H1 (cell line): ENCODE measurements at regions not wholly inside any gene's neighbourhood (a gene's known extent, or its start where the extent isn't known, plus 50 kb on each side); places are given as distances from the start of the nearest gene placed in this dataset.

Experiments
- CTCF ChIA-PET: fragments of 300-600 bp; sonication (Branson Sonifier 250); formaldehyde crosslinking; loops from one replicate; lab custom pipeline; 2021; ENCODE audit not compliant: partially characterized antibody; lab: Charles Lee
- POLR2A ChIA-PET: fragments of 300-600 bp; sonication (Branson Sonifier 250); formaldehyde crosslinking; loops from one replicate; lab custom pipeline; 2021; ENCODE audit warnings: inconsistent platforms; ENCODE audit not compliant: partially characterized antibody; lab: Charles Lee
- DNase-seq, 2 experiments: peaks; one replicate each; pipeline versions ENCODE4 v3.0.0 to v3.0.0-alpha.2; 2010 to 2022; ENCODE audit warnings: low spot score in 2 of 2, low read depth in 1 of 2, mixed read lengths in 1 of 2
- FAIRE-seq: peaks from 2 replicates; lab custom pipeline; 2011; peaks lifted over from hg19 to GRCh38; lab: Jason Lieb, UNC
- H2AFZ ChIP-seq: 2 replicates; pipeline ENCODE4 v1.8.1; 2012; ENCODE audit warnings: low read length, inconsistent platforms
- H2AK5ac ChIP-seq: 2 replicates; pipeline ENCODE4 v1.6.1; 2013; ENCODE audit warnings: low read depth, low read length
- H2BK120ac ChIP-seq: replicated peaks from 2 replicates; pipeline ENCODE3; 2013; ENCODE audit warnings: low read depth, low read length, inconsistent platforms
- H2BK12ac ChIP-seq: 2 replicates; pipeline ENCODE4 v1.6.1; 2013; ENCODE audit warnings: low read depth, low read length
- H2BK15ac ChIP-seq: 2 replicates; pipeline ENCODE4 v1.6.1; 2013; ENCODE audit warnings: low read length
- H2BK20ac ChIP-seq: 2 replicates; pipeline ENCODE4 v1.6.1; 2013; ENCODE audit warnings: low read length
- H2BK5ac ChIP-seq: 2 replicates; pipeline ENCODE4 v1.6.1; 2013; ENCODE audit warnings: low read depth, low read length
- H3K14ac ChIP-seq: 2 replicates; pipeline ENCODE4 v1.6.1; 2013; ENCODE audit warnings: inconsistent platforms; ENCODE audit not compliant: insufficient read length
- H3K18ac ChIP-seq: 2 replicates; pipeline ENCODE4 v1.6.1; 2013; ENCODE audit warnings: low read length; ENCODE audit errors: extremely low read depth
- H3K23ac ChIP-seq: 2 replicates; pipeline ENCODE4 v1.6.1; 2013; ENCODE audit warnings: inconsistent platforms; ENCODE audit not compliant: insufficient read length
- H3K23me2 ChIP-seq: 2 replicates; pipeline ENCODE4 v1.6.1; 2013; ENCODE audit warnings: low read depth, low read length
- H3K27ac ChIP-seq: 2 replicates; pipeline ENCODE4 v1.6.1; 2011; ENCODE audit warnings: low read depth, low read length, inconsistent platforms
- H3K27me3 ChIP-seq, 4 experiments: replicated peaks in 1 of 4; 1 replicate in 1 of 4; 2 replicates in 3 of 4; pipeline versions ENCODE4 v1.6.1 to v1.8.1; 2011 to 2013; ENCODE audit warnings: low read length in 3 of 4, mild to moderate bottlenecking in 3 of 4, inconsistent platforms in 2 of 4, mixed read lengths in 2 of 4, moderate library complexity in 1 of 4; ENCODE audit not compliant: control insufficient read depth in 3 of 4, insufficient read depth in 3 of 4; ENCODE audit errors: extremely low read depth in 1 of 4
- H3K36me3 ChIP-seq, 4 experiments: 2 replicates each; pipeline versions ENCODE4 v1.6.1 to v1.8.1; 2011 to 2013; ENCODE audit warnings: mild to moderate bottlenecking in 4 of 4, low read length in 3 of 4, moderate library complexity in 2 of 4, control low read depth in 1 of 4, inconsistent platforms in 1 of 4; ENCODE audit not compliant: insufficient read depth in 4 of 4, control insufficient read depth in 2 of 4
- H3K4ac ChIP-seq: replicated peaks from 2 replicates; pipeline ENCODE3; 2013; ENCODE audit warnings: low read length, low read depth, mixed read lengths, inconsistent platforms; ENCODE audit not compliant: insufficient read length
- H3K4me1 ChIP-seq, 4 experiments: replicated peaks in 1 of 4; 1 replicate in 1 of 4; 2 replicates in 3 of 4; pipeline versions ENCODE4 v1.6.1 to v1.8.1; 2011 to 2013; ENCODE audit warnings: low read length in 3 of 4, inconsistent platforms in 2 of 4, mixed read lengths in 1 of 4; ENCODE audit not compliant: insufficient read depth in 4 of 4, control insufficient read depth in 3 of 4
- H3K4me2 ChIP-seq, 2 experiments: 2 replicates each; pipeline versions ENCODE4 v1.6.1 to v1.8.1; 2011 to 2013; ENCODE audit warnings: low read depth in 2 of 2, low read length in 2 of 2, control low read depth in 1 of 2, inconsistent platforms in 1 of 2, mild to moderate bottlenecking in 1 of 2; ENCODE audit not compliant: insufficient read depth in 1 of 2
- H3K4me3 ChIP-seq, 4 experiments: fragments of 200-600, 300-600 bp in 1 of 4; sonication (generic), shearing (Covaris generic), sonication (Bioruptor Twin) in 1 of 4; 2 replicates each; pipeline versions ENCODE4 v1.5.1 to v1.8.1; 2011 to 2016; ENCODE audit warnings: low read length in 4 of 4, low read depth in 3 of 4, control low read depth in 2 of 4, inconsistent platforms in 2 of 4, mild to moderate bottlenecking in 2 of 4, mixed read lengths in 1 of 4, moderate library complexity in 1 of 4; ENCODE audit not compliant: insufficient read depth in 2 of 4; ENCODE audit errors: extremely low read depth in 1 of 4
- H3K56ac ChIP-seq: replicated peaks from 2 replicates; pipeline ENCODE3; 2013; ENCODE audit warnings: low read depth, mild to moderate bottlenecking, mixed read lengths, low read length, inconsistent platforms; ENCODE audit not compliant: insufficient read length
- H3K79me1 ChIP-seq: 2 replicates; pipeline ENCODE4 v1.6.1; 2013; ENCODE audit warnings: low read depth, low read length, control low read depth
- H3K79me2 ChIP-seq, 2 experiments: 2 replicates each; pipeline versions ENCODE4 v1.6.1 to v1.8.1; 2012 to 2013; ENCODE audit warnings: low read length in 2 of 2, mild to moderate bottlenecking in 2 of 2, inconsistent platforms in 1 of 2; ENCODE audit not compliant: insufficient read depth in 2 of 2, control insufficient read depth in 1 of 2
- H3K9ac ChIP-seq, 4 experiments: replicated peaks in 1 of 4; 1 replicate in 1 of 4; 2 replicates in 3 of 4; pipeline versions ENCODE4 v1.6.1 to v1.8.1; 2011 to 2013; ENCODE audit warnings: low read depth in 3 of 4, low read length in 3 of 4, control low read depth in 2 of 4, mild to moderate bottlenecking in 2 of 4, moderate library complexity in 2 of 4, inconsistent platforms in 1 of 4; ENCODE audit errors: extremely low read depth in 1 of 4
- H3K9me3 ChIP-seq, 2 experiments: 2 replicates each; pipeline versions ENCODE4 v1.6.1 to v1.8.1; 2012 to 2013; ENCODE audit warnings: mild to moderate bottlenecking in 2 of 2, moderate library complexity in 2 of 2, control low read depth in 1 of 2, inconsistent platforms in 1 of 2, low read depth in 1 of 2, low read length in 1 of 2, mixed read lengths in 1 of 2; ENCODE audit not compliant: insufficient read depth in 2 of 2
- H4K20me1 ChIP-seq, 2 experiments: replicated peaks in 1 of 2; 2 replicates each; pipeline versions ENCODE3 to v1.8.1; 2011 to 2013; ENCODE audit warnings: inconsistent platforms in 2 of 2, low read length in 2 of 2, mild to moderate bottlenecking in 1 of 2; ENCODE audit not compliant: insufficient read depth in 2 of 2, control insufficient read depth in 1 of 2
- H4K5ac ChIP-seq: 2 replicates; pipeline ENCODE4 v1.6.1; 2013; ENCODE audit warnings: low read length, low read depth, mixed read lengths, inconsistent platforms; ENCODE audit not compliant: insufficient read length
- H4K8ac ChIP-seq: 2 replicates; pipeline ENCODE4 v1.8.0; 2013; ENCODE audit warnings: mild to moderate bottlenecking, moderate library complexity, low read length, inconsistent platforms; ENCODE audit not compliant: insufficient read depth; ENCODE audit errors: extremely low read depth
- H4K91ac ChIP-seq: replicated peaks from 2 replicates; pipeline ENCODE3; 2013; ENCODE audit warnings: low read length, mixed read lengths, inconsistent platforms; ENCODE audit not compliant: insufficient read length
- CTCF ChIP-seq, 3 experiments: IDR thresholded peaks; 1 replicate in 2 of 3; 2 replicates in 1 of 3; pipeline versions ENCODE4 v1.5.1 to v1.6.1; 2011; ENCODE audit warnings: low read length in 3 of 3, mild to moderate bottlenecking in 3 of 3, inconsistent platforms in 2 of 3, low read depth in 1 of 3, moderate library complexity in 1 of 3; ENCODE audit not compliant: insufficient read depth in 1 of 3; ENCODE audit errors: control extremely low read depth in 1 of 3
- RAD21 ChIP-seq, 2 experiments: IDR thresholded peaks in 1 of 2; conservative IDR thresholded peaks in 1 of 2; 2 replicates each; pipeline ENCODE4 v1.6.1; 2011; ENCODE audit warnings: low read depth in 2 of 2, low read length in 2 of 2, improper control_type of control experiment in 1 of 2, inconsistent platforms in 1 of 2, mild to moderate bottlenecking in 1 of 2, moderate library complexity in 1 of 2
- RBBP5 ChIP-seq: IDR thresholded peaks from 2 replicates; pipeline ENCODE4 v1.7.1; 2012; ENCODE audit warnings: low read depth, mild to moderate bottlenecking, inconsistent platforms, low read length, moderate library complexity, borderline replicate concordance
- TEAD4 ChIP-seq: IDR thresholded peaks from 2 replicates; pipeline ENCODE4 v1.6.1; 2012; ENCODE audit warnings: low read depth, low read length, inconsistent platforms, mixed read lengths
- YY1 ChIP-seq: IDR thresholded peaks from 2 replicates; pipeline ENCODE4 v1.6.1; 2011; ENCODE audit warnings: low read depth, mild to moderate bottlenecking, low read length
- WGBS, 2 experiments: shearing (Covaris generic) in 1 of 2; methylation state at CpG; one replicate each; pipeline versions ENCODE4 v1.1.6 to v1.1.7; 2013 to 2015; ENCODE audit warnings: low lambda C conversion rate in 2 of 2, mixed read lengths in 2 of 2, inconsistent platforms in 1 of 2, low coverage in 1 of 2, missing lambda C conversion rate in 1 of 2; ENCODE audit not compliant: insufficient replicate concordance in 2 of 2, insufficient coverage in 1 of 2, insufficient read length in 1 of 2; ENCODE audit errors: extremely low coverage in 1 of 2, missing lambda C conversion rate in 1 of 2; 5-methylcytosine and 5-hydroxymethylcytosine counted together

- FAIRE-seq (peak; percentile 88), DNase-seq (peak; percentile 41 to 87)
- no peak overlapping the region for H3K4me2 ChIP-seq
- H3K4me1 ChIP-seq: peaks cover 0 to 4% (median 1%) of the 10 kb centered on the region in 4 experiments; a peak in 2 of 7 replicates
- no peak overlapping the region for H3K56ac ChIP-seq
- TF ChIP-seq CTCF (IDR thresholded peaks at IDR 0.05; ENCODE audit: control extremely low read depth in 1 of 3, insufficient read depth in 1 of 3, low read depth in 1 of 3, low read length in 3 of 3) (peak in 2 of 3 experiments; percentile 63 to 68; a peak in 3 of 4 replicates), TEAD4 (no peak), RBBP5 (no peak), RAD21 (IDR thresholded peaks at IDR 0.05 in 1 of 2, conservative IDR thresholded peaks at IDR 0.05 in 1 of 2; ENCODE audit: low read depth in 2 of 2, low read length in 2 of 2) (peak; percentile 78 to 87), YY1 (0 out of 2 replicates have a peak, but pooled peaks have one; percentile 24)
- peak overlapping the region; percentile 100 for H2AFZ ChIP-seq
- no peak overlapping the region; the same call in 1 of the 2 replicates for H2BK20ac ChIP-seq
- no peaks in the 10 kb centered on the region for H3K9me3 ChIP-seq
- no peak overlapping the region; a peak in 2 of 7 replicates for H3K9ac ChIP-seq
- no peak overlapping the region for H3K4me3 ChIP-seq
- ChIA-PET POLR2A (no interaction called here), CTCF (interaction anchor here (0.6 to 5.1 kb wide), 40 partner anchors 9 to 871 kb away, joined by 3 to 25 read pairs (median 4); no protein-coding TSS in a partner anchor)
- H2BK120ac ChIP-seq: no peak overlapping the region
- no peak overlapping the region for H3K4ac ChIP-seq
- WGBS, 2 experiments: 42% methylated on average over 2 of the region's 2 CpGs; no CpG with 5 or more reads in 1 of the 2 experiments
- H3K23me2 ChIP-seq: no peaks in the 10 kb centered on the region
- no peak overlapping the region for H4K8ac ChIP-seq
- H2AK5ac ChIP-seq: no peak overlapping the region
- peak overlapping the region; percentile 12 for H4K91ac ChIP-seq
- no peak overlapping the region for H4K5ac ChIP-seq
- no peak overlapping the region for H3K27ac ChIP-seq
- no peak overlapping the region for H3K23ac ChIP-seq
- H3K18ac ChIP-seq: no peak overlapping the region
- no peaks in the 10 kb centered on the region for H3K36me3 ChIP-seq
- no peaks in the 10 kb centered on the region for H3K27me3 ChIP-seq
- H2BK5ac ChIP-seq: no peak overlapping the region; the same call in 1 of the 2 replicates
- H4K20me1 ChIP-seq: no peaks in the 10 kb centered on the region
- no peaks in the 10 kb centered on the region for H3K79me2 ChIP-seq
- no peak overlapping the region for H2BK12ac ChIP-seq
- H3K79me1 ChIP-seq: no peaks in the 10 kb centered on the region
- H3K14ac ChIP-seq: no peak overlapping the region
- no peak overlapping the region for H2BK15ac ChIP-seq
Measured at GRCh38 chr2:147045113-147045512, 799.7 kb upstream of the ACVR2A start.
